ENCODE measurements at regions not wholly inside any gene's neighbourhood (a gene's known extent, or its start where the extent isn't known, plus 50 kb on each side); places are given as distances from the start of the nearest gene placed in this dataset.

GRCh38 chr4:62881901-62882300, 1527.3 kb downstream of the TECRL start:
- Histone ChIP-seq H3K27me3 (no peaks in the 10 kb centered on the region), H3K36me3 (replicated peaks; ENCODE audit: insufficient read depth, low read depth) (no peaks in the 10 kb centered on the region), H3K9me2 (replicated peaks; ENCODE audit: insufficient read depth) (no peaks in the 10 kb centered on the region), H3K27ac (no peak overlapping the region), H3K4me3 (no peak overlapping the region), H4K20me1 (ENCODE audit: insufficient read depth, poor library complexity, severe bottlenecking) (no peaks in the 10 kb centered on the region), H3K9me3 (ENCODE audit: low read depth) (no peaks in the 10 kb centered on the region), H3K4me1 (ENCODE audit: insufficient read depth) (no peaks in the 10 kb centered on the region), H2AFZ (no peak overlapping the region), H3K4me2 (no peak overlapping the region), H3K79me2 (no peaks in the 10 kb centered on the region)
- TF ChIP-seq EZH2phosphoT487 (IDR thresholded peaks at IDR 0.05; ENCODE audit: low read depth, severe bottlenecking, unreplicated experiment) (no peak), CTCF (IDR thresholded peaks at IDR 0.05; ENCODE audit: poor library complexity) (no peak), EZH2 (IDR thresholded peaks at IDR 0.05; ENCODE audit: borderline replicate concordance) (no peak)
- 80% methylated on average over 3 of the region's 3 CpGs for WGBS (ENCODE audit: low lambda C conversion rate, missing lambda C conversion rate)
- no peak for DNase-seq (ENCODE audit: low spot score)

- H3K4me1 ChIP-seq (ENCODE audit: insufficient read depth) = no peaks in the 10 kb centered on the region
- no peaks in the 10 kb centered on the region for H3K27me3 ChIP-seq
- H3K9me3 ChIP-seq (ENCODE audit: low read depth) = no peaks in the 10 kb centered on the region
- H3K9me2 ChIP-seq (replicated peaks; ENCODE audit: insufficient read depth) = no peaks in the 10 kb centered on the region
- no peak overlapping the region for H3K27ac ChIP-seq
- no peak overlapping the region for H3K4me3 ChIP-seq
- DNase-seq (ENCODE audit: low spot score) = no peak
- no peaks in the 10 kb centered on the region for H3K36me3 ChIP-seq (replicated peaks; ENCODE audit: insufficient read depth, low read depth)
- no peaks in the 10 kb centered on the region for H3K79me2 ChIP-seq
- TF ChIP-seq EZH2phosphoT487 (IDR thresholded peaks at IDR 0.05; ENCODE audit: low read depth, severe bottlenecking, unreplicated experiment) = no peak
- no peak for TF ChIP-seq EZH2 (IDR thresholded peaks at IDR 0.05; ENCODE audit: borderline replicate concordance)
- no peak for TF ChIP-seq CTCF (IDR thresholded peaks at IDR 0.05; ENCODE audit: poor library complexity)
- no peaks in the 10 kb centered on the region for H4K20me1 ChIP-seq (ENCODE audit: insufficient read depth, poor library complexity, severe bottlenecking)
- H3K4me2 ChIP-seq = no peak overlapping the region
- H2AFZ ChIP-seq = no peak overlapping the region
- 94% methylated on average over 2 of the region's 2 CpGs for WGBS (ENCODE audit: low lambda C conversion rate, missing lambda C conversion rate)
Measured at GRCh38 chr4:62881210-62881609, 1528.0 kb downstream of the TECRL start.

GRCh38 chr4:62872856-62873255, 1536.4 kb downstream of the TECRL start:
- no peak for DNase-seq (ENCODE audit: low spot score)
- no peak for TF ChIP-seq EZH2phosphoT487 (IDR thresholded peaks at IDR 0.05; ENCODE audit: low read depth, severe bottlenecking, unreplicated experiment)
- TF ChIP-seq EZH2 (IDR thresholded peaks at IDR 0.05; ENCODE audit: borderline replicate concordance) = no peak
- no peak for TF ChIP-seq CTCF (IDR thresholded peaks at IDR 0.05; ENCODE audit: poor library complexity)
- Histone ChIP-seq H3K4me3 (no peak overlapping the region), H2AFZ (no peak overlapping the region), H3K4me2 (no peak overlapping the region), H3K27me3 (no peaks in the 10 kb centered on the region), H3K36me3 (replicated peaks; ENCODE audit: insufficient read depth, low read depth) (no peaks in the 10 kb centered on the region), H3K79me2 (no peaks in the 10 kb centered on the region), H4K20me1 (ENCODE audit: insufficient read depth, poor library complexity, severe bottlenecking) (no peaks in the 10 kb centered on the region), H3K9me3 (ENCODE audit: low read depth) (no peaks in the 10 kb centered on the region), H3K4me1 (ENCODE audit: insufficient read depth) (no peaks in the 10 kb centered on the region), H3K9me2 (replicated peaks; ENCODE audit: insufficient read depth) (no peaks in the 10 kb centered on the region), H3K27ac (no peak overlapping the region)
- 86% methylated on average over 3 of the region's 3 CpGs for WGBS (ENCODE audit: low lambda C conversion rate, missing lambda C conversion rate)

DNA sequence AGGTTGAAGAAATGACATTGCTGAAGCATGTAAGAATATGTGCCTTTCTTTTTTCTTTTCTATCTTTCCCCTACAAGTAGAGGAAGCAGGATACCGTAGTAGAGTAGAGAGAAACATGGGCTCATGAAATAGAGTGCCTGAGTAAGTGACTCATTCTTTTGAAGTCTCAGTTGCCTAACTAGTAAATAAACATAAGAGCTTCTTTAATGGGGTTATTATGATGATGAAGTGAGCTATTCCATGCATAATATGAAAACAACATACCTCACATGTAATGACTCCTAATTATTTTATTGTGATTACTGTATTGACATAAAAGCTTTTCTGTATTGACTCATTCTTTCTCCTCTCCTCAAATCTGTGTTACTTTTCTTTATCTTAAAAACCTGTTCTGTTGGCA, 1538.2 kb downstream of the TECRL start:
- no peak for DNase-seq (ENCODE audit: low spot score)
- no peaks in the 10 kb centered on the region for H3K36me3 ChIP-seq (replicated peaks; ENCODE audit: insufficient read depth, low read depth)
- TF ChIP-seq CTCF (IDR thresholded peaks at IDR 0.05; ENCODE audit: poor library complexity) (no peak), EZH2phosphoT487 (IDR thresholded peaks at IDR 0.05; ENCODE audit: low read depth, severe bottlenecking, unreplicated experiment) (no peak), EZH2 (IDR thresholded peaks at IDR 0.05; ENCODE audit: borderline replicate concordance) (no peak)
- H3K27ac ChIP-seq = no peak overlapping the region
- no peaks in the 10 kb centered on the region for H3K4me1 ChIP-seq (ENCODE audit: insufficient read depth)
- no peak overlapping the region for H3K4me3 ChIP-seq
- no peak overlapping the region for H2AFZ ChIP-seq
- H3K27me3 ChIP-seq = no peaks in the 10 kb centered on the region
- H3K4me2 ChIP-seq = no peak overlapping the region
- H4K20me1 ChIP-seq (ENCODE audit: insufficient read depth, poor library complexity, severe bottlenecking) = no peaks in the 10 kb centered on the region
- WGBS (ENCODE audit: low lambda C conversion rate, missing lambda C conversion rate) = 26% methylated on average over 1 of the region's 1 CpG
- no peaks in the 10 kb centered on the region for H3K79me2 ChIP-seq
- H3K9me3 ChIP-seq (ENCODE audit: low read depth) = no peaks in the 10 kb centered on the region
- H3K9me2 ChIP-seq (replicated peaks; ENCODE audit: insufficient read depth) = no peaks in the 10 kb centered on the region
